ENCODE measurements at regions not wholly inside any gene's neighbourhood (a gene's known extent, or its start where the extent isn't known, plus 50 kb on each side); places are given as distances from the start of the nearest gene placed in this dataset.

DNA sequence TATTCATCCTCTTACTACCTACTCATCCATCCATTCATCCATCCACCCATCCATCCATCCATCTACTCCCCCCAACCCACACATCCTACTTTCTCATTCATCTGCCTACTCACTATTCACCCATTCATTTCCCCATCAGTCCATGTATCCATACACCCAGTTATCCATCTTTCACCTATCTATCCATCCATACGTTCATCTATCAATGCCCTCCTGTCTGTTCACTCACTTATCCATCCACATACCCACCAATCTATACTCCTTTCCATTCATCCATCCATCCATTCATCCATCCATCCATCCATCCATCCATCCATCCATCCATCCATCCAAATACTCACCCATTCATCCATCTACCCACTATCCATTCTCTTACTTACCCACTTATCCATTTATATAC is 117.8 kb upstream of the LHX5 start:
- TF ChIP-seq EP300 (IDR thresholded peaks at IDR 0.05) (no peak), POLR2A (IDR thresholded peaks at IDR 0.05) (no peak)
- TF ChIP-seq, protein P1, sequence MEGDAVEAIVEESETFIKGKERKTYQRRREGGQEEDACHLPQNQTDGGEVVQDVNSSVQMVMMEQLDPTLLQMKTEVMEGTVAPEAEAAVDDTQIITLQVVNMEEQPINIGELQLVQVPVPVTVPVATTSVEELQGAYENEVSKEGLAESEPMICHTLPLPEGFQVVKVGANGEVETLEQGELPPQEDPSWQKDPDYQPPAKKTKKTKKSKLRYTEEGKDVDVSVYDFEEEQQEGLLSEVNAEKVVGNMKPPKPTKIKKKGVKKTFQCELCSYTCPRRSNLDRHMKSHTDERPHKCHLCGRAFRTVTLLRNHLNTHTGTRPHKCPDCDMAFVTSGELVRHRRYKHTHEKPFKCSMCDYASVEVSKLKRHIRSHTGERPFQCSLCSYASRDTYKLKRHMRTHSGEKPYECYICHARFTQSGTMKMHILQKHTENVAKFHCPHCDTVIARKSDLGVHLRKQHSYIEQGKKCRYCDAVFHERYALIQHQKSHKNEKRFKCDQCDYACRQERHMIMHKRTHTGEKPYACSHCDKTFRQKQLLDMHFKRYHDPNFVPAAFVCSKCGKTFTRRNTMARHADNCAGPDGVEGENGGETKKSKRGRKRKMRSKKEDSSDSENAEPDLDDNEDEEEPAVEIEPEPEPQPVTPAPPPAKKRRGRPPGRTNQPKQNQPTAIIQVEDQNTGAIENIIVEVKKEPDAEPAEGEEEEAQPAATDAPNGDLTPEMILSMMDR (IDR thresholded peaks at IDR 0.05), result no peak
